NB4 (cell line): ENCODE measurements at regions not wholly inside any gene's neighbourhood (a gene's known extent, or its start where the extent isn't known, plus 50 kb on each side); places are given as distances from the start of the nearest gene placed in this dataset.

Experiments
- DNase-seq: peaks from one replicate; pipeline ENCODE4 v3.0.0; 2010; ENCODE audit warnings: low read depth
- H3K4me3 ChIP-seq: one replicate; pipeline ENCODE4 v1.5.1; 2011; ENCODE audit warnings: mild to moderate bottlenecking, low read depth, low read length, moderate library complexity
- CTCF ChIP-seq: IDR thresholded peaks from one replicate; pipeline ENCODE4 v1.5.1; 2012; ENCODE audit warnings: low read depth, low read length
- MAX ChIP-seq: IDR thresholded peaks from 2 replicates; pipeline ENCODE4 v1.6.1; 2011; ENCODE audit warnings: low read depth, low read length
- MYC ChIP-seq: IDR thresholded peaks from 2 replicates; pipeline ENCODE4 v1.6.1; 2011; ENCODE audit warnings: low read depth, low read length
- POLR2A ChIP-seq: IDR thresholded peaks from 2 replicates; pipeline ENCODE4 v1.6.1; 2011; ENCODE audit warnings: mild to moderate bottlenecking; ENCODE audit not compliant: insufficient read length; ENCODE audit errors: extremely low read depth

- H3K4me3 ChIP-seq: no peak overlapping the region
- DNase-seq: no peak
- no peak for TF ChIP-seq CTCF
- TF ChIP-seq MYC: no peak
- no peak for TF ChIP-seq POLR2A
- no peak for TF ChIP-seq MAX
These were observed 168.0 kb upstream of the PHYHIPL start for GRCh38 chr10:59008452-59008851.

- no peak overlapping the region for H3K4me3 ChIP-seq
- TF ChIP-seq MYC (no peak), POLR2A (no peak), CTCF (no peak), MAX (no peak)
- DNase-seq: no peak
These were observed 164.3 kb upstream of the PHYHIPL start for GRCh38 chr10:59011972-59012632.

GRCh38 chr10:59012839-59013238, 163.6 kb upstream of the PHYHIPL start:
- TF ChIP-seq MAX: no peak
- TF ChIP-seq POLR2A: no peak
- TF ChIP-seq CTCF: no peak
- no peak for TF ChIP-seq MYC
- H3K4me3 ChIP-seq: no peak overlapping the region
- no peak for DNase-seq

- TF ChIP-seq MAX (no peak), POLR2A (no peak), CTCF (no peak), MYC (no peak)
- no peak overlapping the region for H3K4me3 ChIP-seq
- no peak for DNase-seq
These were observed 160.4 kb upstream of the PHYHIPL start for GRCh38 chr10:59016043-59016442.

- no peak for TF ChIP-seq POLR2A
- TF ChIP-seq MYC: no peak
- no peak for TF ChIP-seq MAX
- no peak for TF ChIP-seq CTCF
- DNase-seq: no peak
- no peak overlapping the region for H3K4me3 ChIP-seq
These were observed 157.5 kb upstream of the PHYHIPL start for GRCh38 chr10:59018977-59019376.

- no peak for DNase-seq
- TF ChIP-seq MYC (no peak), CTCF (no peak), MAX (no peak), POLR2A (no peak)
These were observed 156.8 kb upstream of the PHYHIPL start for GRCh38 chr10:59019603-59020002.

More at GRCh38 chr10:59019603-59020002, 156.8 kb upstream of the PHYHIPL start:
- H3K4me3 ChIP-seq: no peak overlapping the region
